ENCODE measurements at regions not wholly inside any gene's neighbourhood (a gene's known extent, or its start where the extent isn't known, plus 50 kb on each side); places are given as distances from the start of the nearest gene placed in this dataset.

DNA sequence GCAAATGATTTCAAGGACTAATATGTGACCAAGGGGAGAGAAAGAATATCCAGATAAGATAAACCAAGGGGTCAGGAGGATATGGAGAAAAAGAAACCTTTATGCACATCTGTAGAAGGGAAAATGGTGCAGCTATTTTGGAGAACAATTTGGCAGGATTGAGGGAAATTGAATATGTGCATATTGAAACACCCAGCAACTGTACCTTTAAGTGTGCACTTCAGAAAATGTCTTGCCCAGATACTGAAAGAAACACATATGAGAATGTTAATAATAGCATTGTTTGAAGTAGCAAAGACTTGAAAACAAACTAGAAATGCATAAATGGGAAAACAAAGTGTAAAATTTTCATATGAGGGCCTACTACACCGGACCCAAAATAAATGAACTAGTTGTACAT, 599.6 kb downstream of the PSAT1 start:
- no peak for ATAC-seq
- no peaks in the 10 kb centered on the region for H3K36me3 Mint-ChIP-seq

DNA sequence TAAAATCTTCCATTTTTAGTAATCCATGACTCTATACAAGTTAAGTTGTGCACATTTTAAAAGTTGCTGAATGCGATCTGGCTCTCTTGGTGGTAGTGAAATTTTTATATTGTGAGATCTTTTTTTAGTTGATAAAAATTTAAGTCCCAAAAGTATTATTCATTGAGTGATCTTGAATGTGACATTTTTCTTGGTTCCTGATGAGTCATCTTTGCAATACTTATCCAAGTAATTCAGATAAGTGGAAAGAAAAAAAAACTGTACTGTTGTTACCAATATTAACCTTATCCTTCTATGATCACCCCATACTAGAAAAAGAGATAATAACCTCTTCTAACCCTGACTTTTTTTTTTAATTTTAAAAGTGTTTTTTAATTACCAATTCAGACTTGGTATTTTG, 601.3 kb downstream of the PSAT1 start:
- Histone ChIP-seq H3K27ac (ENCODE audit: low read length) (no peak overlapping the region), H3K36me3 (ENCODE audit: control insufficient read depth, insufficient read depth, low read length) (no peaks in the 10 kb centered on the region), H3K27me3 (ENCODE audit: control insufficient read depth, insufficient read depth, low read length) (no peaks in the 10 kb centered on the region), H3K9me3 (ENCODE audit: control insufficient read depth, insufficient read depth, low read length) (no peaks in the 10 kb centered on the region), H3K4me1 (ENCODE audit: control insufficient read depth, insufficient read depth, low read length) (no peaks in the 10 kb centered on the region), H3K4me3 (ENCODE audit: low read length) (no peak overlapping the region)
- Mint-ChIP-seq H3K27me3 (ENCODE audit: low read depth in 2 of 2) (no peaks in the 10 kb centered on the region), H3K4me1 (no peaks in the 10 kb centered on the region), H3K9me3 (peaks cover 0 to 2% of the 10 kb centered on the region in 2 donors), H3K27ac (no peak overlapping the region), H3K36me3 (no peaks in the 10 kb centered on the region), H3K4me3 (no peak overlapping the region)
- intact Hi-C loops (cut with micrococcal nuclease): no loop called here
- WGBS (ENCODE audit: insufficient coverage): 80% methylated on average over 1 of the region's 1 CpG
- TF ChIP-seq CTCF (IDR thresholded peaks at IDR 0.05): no peak
- DNase-seq: no peak
- no peak for ATAC-seq

More for the DNA sequence above, 599.6 kb downstream of the PSAT1 start:
- Histone ChIP-seq H3K4me1 (ENCODE audit: control insufficient read depth, insufficient read depth, low read length) (no peaks in the 10 kb centered on the region), H3K4me3 (ENCODE audit: low read length) (no peak overlapping the region), H3K36me3 (ENCODE audit: control insufficient read depth, insufficient read depth, low read length) (no peaks in the 10 kb centered on the region), H3K27me3 (ENCODE audit: control insufficient read depth, insufficient read depth, low read length) (no peaks in the 10 kb centered on the region), H3K9me3 (ENCODE audit: control insufficient read depth, insufficient read depth, low read length) (no peaks in the 10 kb centered on the region), H3K27ac (ENCODE audit: low read length) (no peak overlapping the region)
- intact Hi-C loops (cut with micrococcal nuclease): no loop called here
- no peaks in the 10 kb centered on the region for H3K4me1 Mint-ChIP-seq
- peaks cover 0 to 2% of the 10 kb centered on the region in 2 donors for H3K9me3 Mint-ChIP-seq
- no CpG with 5 or more reads among the region's 1 CpG for WGBS (ENCODE audit: insufficient coverage)
- no peak for DNase-seq
- TF ChIP-seq CTCF (IDR thresholded peaks at IDR 0.05): no peak
- no peak overlapping the region for H3K4me3 Mint-ChIP-seq
- H3K27ac Mint-ChIP-seq: no peak overlapping the region
- H3K27me3 Mint-ChIP-seq (ENCODE audit: low read depth in 2 of 2): no peaks in the 10 kb centered on the region

DNA sequence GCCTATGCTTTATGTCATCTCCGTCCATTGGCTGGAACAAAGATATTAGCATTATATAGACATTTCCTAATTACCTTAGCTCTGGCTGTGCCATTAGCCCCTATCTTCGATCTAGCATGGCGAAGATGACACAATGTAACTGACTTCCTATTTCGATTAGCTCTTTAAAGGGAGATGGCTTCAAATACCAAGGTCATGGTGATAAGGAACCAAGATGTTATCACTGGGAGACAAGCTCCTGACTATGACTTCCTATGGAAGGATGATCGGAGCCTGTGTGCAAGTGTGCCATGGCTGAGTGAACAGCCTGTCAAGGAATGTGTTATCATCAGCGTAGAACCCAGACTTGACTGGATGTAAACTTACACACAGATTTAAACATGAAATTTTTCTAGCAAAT, 602.1 kb downstream of the PSAT1 start:
- Histone ChIP-seq H3K4me3 (ENCODE audit: low read length) (no peak overlapping the region), H3K36me3 (ENCODE audit: control insufficient read depth, insufficient read depth, low read length) (no peaks in the 10 kb centered on the region), H3K27me3 (ENCODE audit: control insufficient read depth, insufficient read depth, low read length) (no peaks in the 10 kb centered on the region), H3K27ac (ENCODE audit: low read length) (no peak overlapping the region), H3K9me3 (ENCODE audit: control insufficient read depth, insufficient read depth, low read length) (no peaks in the 10 kb centered on the region), H3K4me1 (ENCODE audit: control insufficient read depth, insufficient read depth, low read length) (no peaks in the 10 kb centered on the region)
- ATAC-seq (no peak), DNase-seq (no peak)
- TF ChIP-seq CTCF (IDR thresholded peaks at IDR 0.05): no peak
- Mint-ChIP-seq H3K27me3 (ENCODE audit: low read depth in 2 of 2) (no peaks in the 10 kb centered on the region), H3K4me3 (no peak overlapping the region), H3K27ac (no peak overlapping the region), H3K36me3 (no peaks in the 10 kb centered on the region), H3K9me3 (peaks cover 0 to 2% of the 10 kb centered on the region in 2 donors), H3K4me1 (no peaks in the 10 kb centered on the region)
- 84% methylated on average over 6 of the region's 6 CpGs for WGBS (ENCODE audit: insufficient coverage)
- intact Hi-C loops (cut with micrococcal nuclease): no loop called here

- no peak for ATAC-seq
- Histone ChIP-seq H3K27ac (ENCODE audit: low read length) (no peak overlapping the region), H3K4me3 (ENCODE audit: low read length) (no peak overlapping the region), H3K27me3 (ENCODE audit: control insufficient read depth, insufficient read depth, low read length) (no peaks in the 10 kb centered on the region), H3K4me1 (ENCODE audit: control insufficient read depth, insufficient read depth, low read length) (no peaks in the 10 kb centered on the region), H3K36me3 (ENCODE audit: control insufficient read depth, insufficient read depth, low read length) (no peaks in the 10 kb centered on the region), H3K9me3 (ENCODE audit: control insufficient read depth, insufficient read depth, low read length) (no peaks in the 10 kb centered on the region)
- no peak for TF ChIP-seq CTCF (IDR thresholded peaks at IDR 0.05)
- no peak for DNase-seq
- no peaks in the 10 kb centered on the region for H3K27me3 Mint-ChIP-seq (ENCODE audit: low read depth in 2 of 2)
- WGBS (ENCODE audit: insufficient coverage): no CpG with 5 or more reads among the region's 1 CpG
- H3K36me3 Mint-ChIP-seq: no peaks in the 10 kb centered on the region
- intact Hi-C loops (cut with micrococcal nuclease): no loop called here
- H3K27ac Mint-ChIP-seq: no peak overlapping the region
- peaks cover 3% of the 10 kb centered on the region in 2 donors for H3K9me3 Mint-ChIP-seq
- H3K4me3 Mint-ChIP-seq: no peak overlapping the region
- H3K4me1 Mint-ChIP-seq: no peaks in the 10 kb centered on the region
Measured at GRCh38 chr9:78900500-78900899, 603.6 kb downstream of the PSAT1 start.
